ENCODE measurements at regions not wholly inside any gene's neighbourhood (a gene's known extent, or its start where the extent isn't known, plus 50 kb on each side); places are given as distances from the start of the nearest gene placed in this dataset.
"Not testable (repeated sequence)": the region's sequence is repeated elsewhere in the genome, so short reads cannot be mapped to it uniquely, and the experiment has no call there.

- WGBS, 2 experiments (ENCODE audit: extremely low coverage in 2 of 2, insufficient read length in 1 of 2): no CpG with 5 or more reads among the region's 2 CpGs
- Histone ChIP-seq H3K4me3 (ENCODE audit: insufficient read depth, low read depth, low read length) (no peak overlapping the region), H2BK120ac (ENCODE audit: low read depth, low read length) (no peak overlapping the region), H3K18ac (ENCODE audit: low read depth, low read length) (no peak overlapping the region), H3K14ac (replicated peaks; ENCODE audit: low read depth, low read length) (0 out of 2 replicates have a peak overlapping the region, but pooled peaks have one; percentile 14), H3K4me2 (ENCODE audit: low read depth, low read length) (no peak overlapping the region), H2BK15ac (ENCODE audit: low read depth, low read length) (no peak overlapping the region), H2AK5ac (ENCODE audit: low read depth, low read length) (0 out of 2 replicates have a peak overlapping the region, but pooled peaks have one; percentile 25), H3K27me3 (ENCODE audit: control insufficient read depth, insufficient read depth, low read length) (no peaks in the 10 kb centered on the region), H3K9me3 (ENCODE audit: control insufficient read depth, insufficient read depth, low read length) (no peaks in the 10 kb centered on the region), H4K20me1 (ENCODE audit: insufficient read depth, low read length) (no peaks in the 10 kb centered on the region), H2AK9ac (replicated peaks; ENCODE audit: low read depth, low read length, poor library complexity) (no peak overlapping the region), H2BK5ac (ENCODE audit: low read depth, low read length, poor library complexity, severe bottlenecking) (no peak overlapping the region), H3K9me1 (ENCODE audit: insufficient read depth, low read length) (peaks cover 2% of the 10 kb centered on the region; the same call in 1 of the 2 replicates), H3K9ac (ENCODE audit: low read depth, low read length) (no peak overlapping the region), H3K27ac (ENCODE audit: insufficient read depth, low read length) (no peak overlapping the region), H3K79me1 (ENCODE audit: low read depth in 1 of 2, low read length in 2 of 2) (no peaks in the 10 kb centered on the region), H2AFZ (replicated peaks; ENCODE audit: low read length, poor library complexity) (no peak overlapping the region), H2BK20ac (ENCODE audit: low read depth, low read length) (no peak overlapping the region), H3K36me3 (ENCODE audit: control insufficient read depth, insufficient read depth, low read length) (no peaks in the 10 kb centered on the region), H4K91ac (ENCODE audit: insufficient read depth, low read depth, low read length) (no peak overlapping the region), H3K56ac (ENCODE audit: extremely low read depth, insufficient read depth, low read length) (no peak overlapping the region), H3K4me1 (ENCODE audit: control insufficient read depth, insufficient read depth, low read length) (peaks cover 2% of the 10 kb centered on the region; the same call in 1 of the 2 replicates), H3K4ac (ENCODE audit: low read depth, low read length) (no peak overlapping the region; the same call in 1 of the 2 replicates), H4K5ac (ENCODE audit: low read depth, low read length) (no peak overlapping the region), H4K8ac (ENCODE audit: low read depth in 2 of 2, low read length in 2 of 2) (no peak overlapping the region), H3K23ac (ENCODE audit: low read depth, low read length) (no peak overlapping the region)
- CTCF ChIA-PET: no interaction called here
- BruUV-seq (replicated peaks): no TSS peak
- POLR2A ChIA-PET (ENCODE audit: unreplicated experiment): no interaction called here
- dilution Hi-C loops (cut with HindIII; ENCODE audit: low sequenced_read_pairs, unreplicated experiment): no loop called here
- no peak for TF ChIP-seq USF2 (IDR thresholded peaks at IDR 0.05; ENCODE audit: low read depth, low read length)
- TF ChIP-seq CEBPB (IDR thresholded peaks at IDR 0.05; ENCODE audit: low read depth, low read length): peak; percentile 63
- in situ Hi-C loops (cut with MboI; ENCODE audit: low sequenced_read_pairs): no loop called here
- intact Hi-C loops (cut with micrococcal nuclease): no loop called here
- no peak for DNase-seq
- no peak for ATAC-seq (ENCODE audit: low read depth)
These were observed 112.4 kb upstream of the VANGL1 start for GRCh38 chr1:115529216-115529897.

GRCh38 chr1:115528336-115528735 is 113.4 kb upstream of the VANGL1 start:
- CTCF ChIA-PET: interaction anchor here (0.5 to 0.6 kb wide), 3 partner anchors 17 to 577 kb away, joined by 3 to 7 read pairs (median 3); no protein-coding TSS in a partner anchor
- H3K9me1 ChIP-seq (ENCODE audit: insufficient read depth, low read length); H2AFZ ChIP-seq (replicated peaks; ENCODE audit: low read length, poor library complexity); H2AK5ac ChIP-seq (ENCODE audit: low read depth, low read length); H3K4me1 ChIP-seq (ENCODE audit: control insufficient read depth, insufficient read depth, low read length); BruUV-seq (replicated peaks); H3K23ac ChIP-seq (ENCODE audit: low read depth, low read length); H3K4ac ChIP-seq (ENCODE audit: low read depth, low read length); H3K27me3 ChIP-seq (ENCODE audit: control insufficient read depth, insufficient read depth, low read length); H4K8ac ChIP-seq (ENCODE audit: low read depth in 2 of 2, low read length in 2 of 2); H2BK120ac ChIP-seq (ENCODE audit: low read depth, low read length); H2BK15ac ChIP-seq (ENCODE audit: low read depth, low read length); H4K20me1 ChIP-seq (ENCODE audit: insufficient read depth, low read length); H2BK5ac ChIP-seq (ENCODE audit: low read depth, low read length, poor library complexity, severe bottlenecking); H3K18ac ChIP-seq (ENCODE audit: low read depth, low read length); ATAC-seq (ENCODE audit: low read depth); H3K4me3 ChIP-seq (ENCODE audit: insufficient read depth, low read depth, low read length); DNase-seq; H4K91ac ChIP-seq (ENCODE audit: insufficient read depth, low read depth, low read length); H2AK9ac ChIP-seq (replicated peaks; ENCODE audit: low read depth, low read length, poor library complexity); H3K9me3 ChIP-seq (ENCODE audit: control insufficient read depth, insufficient read depth, low read length); intact Hi-C loops (cut with micrococcal nuclease); H3K56ac ChIP-seq (ENCODE audit: extremely low read depth, insufficient read depth, low read length); H2BK20ac ChIP-seq (ENCODE audit: low read depth, low read length); POLR2A ChIA-PET (ENCODE audit: unreplicated experiment); H3K36me3 ChIP-seq (ENCODE audit: control insufficient read depth, insufficient read depth, low read length); H4K5ac ChIP-seq (ENCODE audit: low read depth, low read length); H3K27ac ChIP-seq (ENCODE audit: insufficient read depth, low read length); dilution Hi-C loops (cut with HindIII; ENCODE audit: low sequenced_read_pairs, unreplicated experiment); H3K14ac ChIP-seq (replicated peaks; ENCODE audit: low read depth, low read length); H3K4me2 ChIP-seq (ENCODE audit: low read depth, low read length); in situ Hi-C loops (cut with MboI; ENCODE audit: low sequenced_read_pairs); H3K9ac ChIP-seq (ENCODE audit: low read depth, low read length); H3K79me1 ChIP-seq (ENCODE audit: low read depth in 1 of 2, low read length in 2 of 2): not testable (repeated sequence)
- no CpG with 5 or more reads among the region's 3 CpGs for WGBS, 2 experiments (ENCODE audit: extremely low coverage in 2 of 2, insufficient read length in 1 of 2)

Measured in IMR-90 (cell line).